Neural progenitor cell (in vitro differentiated cells): ENCODE measurements at regions not wholly inside any gene's neighbourhood (a gene's known extent, or its start where the extent isn't known, plus 50 kb on each side); places are given as distances from the start of the nearest gene placed in this dataset.

Experiments used
- DNase-seq: peaks from one replicate; pipeline ENCODE4 v3.0.0-alpha.2; 2016; ENCODE audit warnings: low spot score
- H2AFZ ChIP-seq: fragments of 200-600 bp; sonication (generic); replicated peaks from 2 replicates; pipeline ENCODE4 v1.6.1; 2016; ENCODE audit warnings: antibody characterized with exemption
- H3F3A ChIP-seq: fragments of 200-600 bp; sonication (generic); 2 replicates; pipeline ENCODE4 v1.6.1; 2016; ENCODE audit warnings: antibody characterized with exemption, low read depth
- H3K27ac ChIP-seq: fragments of 200-600 bp; sonication (generic); 2 replicates; pipeline ENCODE4 v1.5.1; 2016; ENCODE audit warnings: mild to moderate bottlenecking
- H3K27me3 ChIP-seq: fragments of 200-600 bp; sonication (generic); 2 replicates; pipeline ENCODE4 v1.6.1; 2016; ENCODE audit warnings: mild to moderate bottlenecking, moderate library complexity
- H3K36me3 ChIP-seq: fragments of 200-600 bp; sonication (generic); 2 replicates; pipeline ENCODE4 v1.5.1; 2016
- H3K4me1 ChIP-seq: fragments of 200-600 bp; sonication (generic); 2 replicates; pipeline ENCODE4 v1.6.1; 2016; ENCODE audit warnings: mixed run types
- H3K4me2 ChIP-seq: fragments of 200-600 bp; sonication (generic); 2 replicates; pipeline ENCODE4 v1.6.1; 2016
- H3K4me3 ChIP-seq: fragments of 200-600 bp; sonication (generic); 2 replicates; pipeline ENCODE4 v1.5.1; 2016
- H3K79me2 ChIP-seq: fragments of 200-600 bp; sonication (generic); 2 replicates; pipeline ENCODE4 v1.6.1; 2016; ENCODE audit warnings: low read depth
- H3K9ac ChIP-seq: fragments of 200-600 bp; sonication (generic); 2 replicates; pipeline ENCODE4 v1.6.1; 2016
- H3K9me3 ChIP-seq: fragments of 200-600 bp; sonication (generic); 2 replicates; pipeline ENCODE4 v1.5.1; 2016; ENCODE audit warnings: low read depth
- H4K20me1 ChIP-seq: fragments of 200-600 bp; sonication (generic); 2 replicates; pipeline ENCODE4 v1.6.1; 2016; ENCODE audit warnings: low read depth
- H3K27ac Mint-ChIP-seq: 3 replicates; pipeline ENCODE4 v1.8.0; 2021; ENCODE audit warnings: mixed read lengths
- H3K27me3 Mint-ChIP-seq: 2 replicates; pipeline ENCODE4 v1.8.0; 2022; ENCODE audit warnings: low read depth, mild to moderate bottlenecking, inconsistent platforms, moderate library complexity, mixed read lengths; ENCODE audit not compliant: insufficient read depth
- H3K36me3 Mint-ChIP-seq: 3 replicates; pipeline ENCODE4 v1.8.0; 2021; ENCODE audit warnings: mixed read lengths
- H3K4me1 Mint-ChIP-seq: 3 replicates; pipeline ENCODE4 v1.8.0; 2021; ENCODE audit warnings: mixed read lengths
- H3K4me3 Mint-ChIP-seq: 3 replicates; pipeline ENCODE4 v1.8.0; 2021; ENCODE audit warnings: mild to moderate bottlenecking, moderate library complexity, mixed read lengths
- H3K9me3 Mint-ChIP-seq: 3 replicates; pipeline ENCODE4 v1.8.0; 2020; ENCODE audit warnings: mixed read lengths
- CTCF ChIP-seq: fragments of 200-600 bp; sonication (generic); IDR thresholded peaks from 2 replicates; pipeline ENCODE4 v1.5.1; 2017; ENCODE audit warnings: antibody characterized with exemption, mild to moderate bottlenecking
- EZH2 ChIP-seq: fragments of 200-600 bp; sonication (generic); IDR thresholded peaks from 2 replicates; pipeline ENCODE4 v1.6.1; 2017; ENCODE audit warnings: antibody characterized with exemption, mild to moderate bottlenecking, moderate library complexity
- EZH2phosphoT487 ChIP-seq: fragments of 200-600 bp; sonication (generic); IDR thresholded peaks from 2 replicates; pipeline ENCODE4 v1.6.1; 2017; ENCODE audit warnings: antibody characterized with exemption

- Mint-ChIP-seq H3K27me3 (peaks cover 11% of the 10 kb centered on the region), H3K4me3 (no peak overlapping the region), H3K9me3 (peaks cover 10% of the 10 kb centered on the region), H3K4me1 (no peaks in the 10 kb centered on the region), H3K27ac (no peak overlapping the region), H3K36me3 (no peaks in the 10 kb centered on the region)
- peaks cover 13% of the 10 kb centered on the region for H3K27me3 ChIP-seq
- H3K4me1 ChIP-seq = no peaks in the 10 kb centered on the region
- H2AFZ ChIP-seq = no peak overlapping the region
- TF ChIP-seq CTCF = no peak
- TF ChIP-seq EZH2phosphoT487 = no peak
- no peak for TF ChIP-seq EZH2
- no peak overlapping the region for H3K4me3 ChIP-seq
- H3F3A ChIP-seq = peaks cover 10% of the 10 kb centered on the region
- no peak overlapping the region for H3K27ac ChIP-seq
- no peaks in the 10 kb centered on the region for H4K20me1 ChIP-seq
- H3K9me3 ChIP-seq = no peaks in the 10 kb centered on the region
- no peak for DNase-seq
- H3K36me3 ChIP-seq = no peaks in the 10 kb centered on the region
- no peak overlapping the region for H3K9ac ChIP-seq
- H3K79me2 ChIP-seq = no peaks in the 10 kb centered on the region
- no peak overlapping the region for H3K4me2 ChIP-seq
Observed at GRCh38 chr7:98685541-98685940, 68.5 kb downstream of the NPTX2 start.

- Histone ChIP-seq H3K27me3 (peaks cover 13% of the 10 kb centered on the region), H2AFZ (no peak overlapping the region), H4K20me1 (no peaks in the 10 kb centered on the region), H3K36me3 (no peaks in the 10 kb centered on the region), H3K79me2 (no peaks in the 10 kb centered on the region), H3K4me2 (peak overlapping the region; percentile 5), H3K4me3 (no peak overlapping the region), H3K9ac (no peak overlapping the region), H3K9me3 (no peaks in the 10 kb centered on the region), H3F3A (peaks cover 10% of the 10 kb centered on the region), H3K27ac (no peak overlapping the region), H3K4me1 (no peaks in the 10 kb centered on the region)
- Mint-ChIP-seq H3K9me3 (peaks cover 12% of the 10 kb centered on the region), H3K36me3 (no peaks in the 10 kb centered on the region), H3K27ac (no peak overlapping the region), H3K27me3 (peaks cover 12% of the 10 kb centered on the region), H3K4me1 (no peaks in the 10 kb centered on the region), H3K4me3 (no peak overlapping the region)
- no peak for DNase-seq
- TF ChIP-seq EZH2phosphoT487 (no peak), EZH2 (no peak), CTCF (no peak)
Observed at GRCh38 chr7:98686466-98687080, 69.5 kb downstream of the NPTX2 start.

- peaks cover 14% of the 10 kb centered on the region for H3K27me3 Mint-ChIP-seq
- Histone ChIP-seq H3K4me3 (no peak overlapping the region), H2AFZ (no peak overlapping the region), H3K4me2 (peak overlapping the region; percentile 5), H4K20me1 (no peaks in the 10 kb centered on the region), H3K9ac (no peak overlapping the region), H3K9me3 (no peaks in the 10 kb centered on the region), H3K36me3 (no peaks in the 10 kb centered on the region), H3K4me1 (no peaks in the 10 kb centered on the region), H3K79me2 (no peaks in the 10 kb centered on the region), H3K27ac (no peak overlapping the region), H3F3A (peaks cover 10% of the 10 kb centered on the region), H3K27me3 (peaks cover 13% of the 10 kb centered on the region)
- TF ChIP-seq EZH2 = no peak
- TF ChIP-seq EZH2phosphoT487 = no peak
- no peak for TF ChIP-seq CTCF
- H3K27ac Mint-ChIP-seq = no peak overlapping the region
- peak; percentile 51 for DNase-seq
- no peaks in the 10 kb centered on the region for H3K4me1 Mint-ChIP-seq
- peaks cover 16% of the 10 kb centered on the region for H3K9me3 Mint-ChIP-seq
- no peaks in the 10 kb centered on the region for H3K36me3 Mint-ChIP-seq
- no peak overlapping the region for H3K4me3 Mint-ChIP-seq
Observed at GRCh38 chr7:98687111-98687751, 70.1 kb downstream of the NPTX2 start.
